ENCODE measurements at regions not wholly inside any gene's neighbourhood (a gene's known extent, or its start where the extent isn't known, plus 50 kb on each side); places are given as distances from the start of the nearest gene placed in this dataset.

DNA sequence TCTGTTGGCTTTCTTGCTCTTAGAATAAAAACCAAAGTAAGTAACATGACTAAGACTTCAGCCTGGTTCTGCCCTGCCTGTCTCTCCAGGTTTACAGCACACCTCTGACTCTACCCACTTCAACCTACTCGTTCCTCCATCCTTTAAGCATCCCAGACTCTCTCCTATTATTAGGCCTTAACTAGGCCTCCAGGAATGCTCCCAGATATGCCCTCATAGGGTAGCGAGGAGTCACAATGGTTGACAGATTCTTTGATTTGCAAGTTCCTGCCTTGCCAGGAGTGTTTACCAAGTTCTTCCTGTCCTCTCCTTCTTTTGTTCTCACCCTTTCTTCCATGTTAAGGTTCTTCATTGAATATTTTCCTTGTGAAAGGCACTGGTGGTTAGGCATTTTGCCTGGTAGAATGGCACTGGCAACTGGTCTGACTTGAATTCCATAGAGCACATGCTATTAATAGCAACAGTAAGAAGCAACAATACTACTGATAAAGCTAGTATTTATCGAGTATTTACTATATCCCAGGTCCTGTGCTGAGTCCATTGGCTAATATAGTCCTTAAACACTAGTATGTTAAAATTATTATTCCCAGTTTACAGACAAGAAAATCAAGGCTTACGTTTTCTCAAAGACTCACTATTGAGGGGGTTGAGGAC lies 327.9 kb upstream of the PRKCQ start:
- H3K4me1 Mint-ChIP-seq (ENCODE audit: low read depth), result no peaks in the 10 kb centered on the region
- no peaks in the 10 kb centered on the region for H3K27me3 Mint-ChIP-seq (ENCODE audit: low read depth)
- H3K4me3 Mint-ChIP-seq, result no peak overlapping the region
- no peaks in the 10 kb centered on the region for H3K36me3 Mint-ChIP-seq (ENCODE audit: insufficient read depth)
- peaks cover 21% of the 10 kb centered on the region for H3K9me3 Mint-ChIP-seq
- no peak for ATAC-seq
- no peak for DNase-seq

DNA sequence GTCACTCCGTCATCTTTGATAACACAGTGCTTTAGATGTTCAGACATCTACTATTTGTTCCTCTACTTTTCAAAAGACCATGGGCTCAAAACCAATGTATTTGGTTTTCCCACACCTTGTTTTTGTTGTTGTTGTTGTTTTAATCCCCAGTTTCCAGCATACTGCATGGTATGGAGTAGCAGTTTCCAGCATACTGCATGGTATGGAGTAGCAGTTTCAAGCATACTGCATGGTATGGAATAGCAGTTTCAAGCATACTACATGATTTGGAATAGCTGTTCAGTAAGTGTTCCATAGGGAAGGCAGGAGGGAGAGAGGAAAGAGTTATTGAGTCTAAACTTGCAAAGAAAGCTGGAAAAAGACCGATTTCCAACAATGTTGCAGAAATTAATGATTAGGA lies 314.3 kb upstream of the PRKCQ start:
- Mint-ChIP-seq H3K36me3 (ENCODE audit: insufficient read depth) (no peaks in the 10 kb centered on the region), H3K27me3 (ENCODE audit: low read depth) (peaks cover 4% of the 10 kb centered on the region), H3K4me1 (ENCODE audit: low read depth) (no peaks in the 10 kb centered on the region), H3K4me3 (no peak overlapping the region), H3K9me3 (no peaks in the 10 kb centered on the region)
- DNase-seq, result no peak
- no peak for ATAC-seq

DNA sequence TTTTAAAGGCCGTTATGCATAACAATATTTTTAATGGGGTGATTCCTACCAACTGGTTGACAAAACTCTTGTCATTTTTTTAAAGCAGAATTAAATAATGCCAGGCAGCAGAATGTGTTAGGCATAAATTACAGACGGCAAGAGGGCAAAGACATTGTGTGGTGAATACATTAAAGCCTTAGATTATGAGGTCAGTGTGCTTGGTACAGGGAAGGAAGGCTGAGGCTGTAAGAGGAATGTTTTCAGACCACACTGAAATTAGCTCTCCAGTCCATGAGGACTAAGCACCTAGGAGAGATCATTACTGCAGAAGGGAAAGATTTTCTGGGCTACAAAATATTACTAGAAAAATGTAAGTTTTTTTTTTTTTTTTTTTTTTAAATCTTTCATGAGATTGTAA lies 312.8 kb upstream of the PRKCQ start:
- ATAC-seq (no peak), DNase-seq (no peak)
- Mint-ChIP-seq H3K27me3 (ENCODE audit: low read depth) (peaks cover 4% of the 10 kb centered on the region), H3K9me3 (no peaks in the 10 kb centered on the region), H3K4me3 (no peak overlapping the region), H3K4me1 (ENCODE audit: low read depth) (no peaks in the 10 kb centered on the region), H3K36me3 (ENCODE audit: insufficient read depth) (no peaks in the 10 kb centered on the region)

DNA sequence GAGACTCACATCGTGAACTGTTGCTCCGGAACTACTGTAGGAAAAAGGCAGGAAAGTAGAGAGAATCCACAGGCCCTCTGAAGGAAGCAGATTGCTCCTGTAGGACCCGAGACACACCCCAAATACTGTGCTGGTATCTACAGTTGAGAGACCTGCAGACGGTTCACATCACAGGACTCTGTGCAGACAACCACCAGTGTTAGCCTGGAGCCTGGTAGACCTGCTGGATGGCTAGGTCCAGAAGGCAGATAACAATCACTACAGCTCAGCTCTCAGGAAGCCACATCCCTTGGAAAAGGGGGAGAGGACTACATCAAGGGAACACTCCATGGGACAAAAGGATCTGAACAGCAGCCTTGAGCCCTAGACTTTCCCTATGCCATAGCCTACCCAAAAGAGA lies 311.8 kb upstream of the PRKCQ start:
- no peak overlapping the region for H3K4me3 Mint-ChIP-seq
- no peaks in the 10 kb centered on the region for H3K9me3 Mint-ChIP-seq
- peaks cover 4% of the 10 kb centered on the region for H3K27me3 Mint-ChIP-seq (ENCODE audit: low read depth)
- ATAC-seq (no peak), DNase-seq (no peak)
- H3K4me1 Mint-ChIP-seq (ENCODE audit: low read depth), result no peaks in the 10 kb centered on the region
- no peaks in the 10 kb centered on the region for H3K36me3 Mint-ChIP-seq (ENCODE audit: insufficient read depth)

DNA sequence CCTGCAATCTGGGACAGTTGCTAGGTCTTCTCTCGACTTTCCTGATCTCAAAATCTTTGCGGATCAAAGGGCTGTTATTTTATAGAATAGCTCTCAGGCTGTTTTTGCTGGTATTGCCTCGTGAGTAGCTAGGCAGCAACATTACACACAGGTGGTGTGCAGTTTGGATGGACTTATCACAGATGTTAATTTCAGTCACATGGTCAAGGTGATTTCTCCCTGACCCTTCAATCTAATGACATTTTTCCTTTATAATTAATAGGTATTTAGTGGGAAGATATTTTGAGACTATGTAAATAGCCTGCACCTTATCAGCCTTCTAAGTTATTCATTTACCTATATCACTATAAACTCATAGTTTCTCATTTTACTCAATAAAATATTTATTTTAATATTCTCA lies 309.6 kb upstream of the PRKCQ start:
- no peaks in the 10 kb centered on the region for H3K9me3 Mint-ChIP-seq
- no peak for ATAC-seq
- no peak overlapping the region for H3K4me3 Mint-ChIP-seq
- no peak for DNase-seq
- H3K4me1 Mint-ChIP-seq (ENCODE audit: low read depth), result peaks cover 9% of the 10 kb centered on the region
- H3K27me3 Mint-ChIP-seq (ENCODE audit: low read depth), result no peaks in the 10 kb centered on the region
- no peaks in the 10 kb centered on the region for H3K36me3 Mint-ChIP-seq (ENCODE audit: insufficient read depth)

DNA sequence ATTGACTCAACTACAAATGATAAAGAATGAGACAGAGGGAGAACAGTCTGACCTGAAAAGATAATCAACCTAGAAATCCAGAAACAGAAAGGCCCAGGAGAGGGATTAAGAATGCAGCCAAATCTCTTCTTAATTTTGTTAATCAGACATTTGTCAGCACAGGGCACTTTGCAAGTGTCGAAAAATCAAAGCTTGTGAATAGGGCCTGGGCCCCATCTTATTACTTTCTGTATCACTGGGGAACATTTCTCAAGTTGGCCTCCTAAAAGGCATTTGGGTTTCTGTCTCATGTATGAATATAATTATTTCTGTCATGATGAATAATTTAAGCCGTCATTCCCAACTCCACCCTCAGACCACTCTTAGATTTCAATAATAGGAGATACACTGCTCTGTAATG lies 308.4 kb upstream of the PRKCQ start:
- H3K4me3 Mint-ChIP-seq, result no peak overlapping the region
- peaks cover 9% of the 10 kb centered on the region for H3K4me1 Mint-ChIP-seq (ENCODE audit: low read depth)
- no peaks in the 10 kb centered on the region for H3K9me3 Mint-ChIP-seq
- no peaks in the 10 kb centered on the region for H3K27me3 Mint-ChIP-seq (ENCODE audit: low read depth)
- ATAC-seq, result no peak
- no peaks in the 10 kb centered on the region for H3K36me3 Mint-ChIP-seq (ENCODE audit: insufficient read depth)
- DNase-seq, result no peak

DNA sequence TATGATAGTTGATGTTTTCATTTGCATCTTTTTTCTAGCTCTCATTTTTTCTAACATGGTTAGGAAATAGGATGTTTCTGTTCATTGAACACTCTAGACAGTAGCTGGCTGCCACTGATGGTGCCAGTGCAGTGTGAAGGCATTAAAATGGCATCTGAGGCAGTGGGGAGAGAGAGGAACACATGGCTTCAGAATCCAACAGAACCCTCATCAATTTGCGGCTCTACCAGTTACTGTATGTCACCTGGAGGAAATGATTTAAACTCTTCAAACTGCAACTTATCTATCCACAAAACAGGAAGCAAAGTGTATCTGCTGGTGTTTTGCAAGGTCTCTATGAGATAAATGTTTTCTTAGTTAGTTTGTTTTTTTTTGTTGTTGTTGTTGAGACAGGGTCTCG lies 305.2 kb upstream of the PRKCQ start:
- Mint-ChIP-seq H3K4me3 (no peak overlapping the region), H3K9me3 (no peaks in the 10 kb centered on the region), H3K27me3 (ENCODE audit: low read depth) (peaks cover 5% of the 10 kb centered on the region), H3K36me3 (ENCODE audit: insufficient read depth) (no peaks in the 10 kb centered on the region), H3K4me1 (ENCODE audit: low read depth) (peaks cover 9% of the 10 kb centered on the region)
- no peak for ATAC-seq
- DNase-seq, result no peak

DNA sequence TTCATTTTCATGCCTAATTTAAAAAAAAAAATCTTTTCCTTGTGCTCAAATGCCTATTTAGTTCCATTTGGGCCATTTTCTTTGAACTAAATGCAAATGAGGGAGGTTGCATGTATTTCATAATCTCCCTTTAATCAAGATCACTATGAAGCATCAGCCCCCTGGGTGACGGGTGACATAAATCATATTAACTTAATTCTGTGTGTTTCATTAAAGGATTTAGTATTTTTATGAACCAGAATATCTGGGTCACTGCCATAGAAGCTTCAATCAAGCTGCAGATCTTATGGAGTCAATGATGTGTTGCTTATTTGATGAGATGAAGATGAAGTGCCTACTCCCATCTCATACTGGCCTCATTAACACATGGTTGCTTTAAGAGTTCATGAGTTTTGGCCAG lies 301.9 kb upstream of the PRKCQ start:
- DNase-seq (no peak), ATAC-seq (no peak)
- H3K4me3 Mint-ChIP-seq, result no peak overlapping the region
- peaks cover 9% of the 10 kb centered on the region for H3K4me1 Mint-ChIP-seq (ENCODE audit: low read depth)
- no peaks in the 10 kb centered on the region for H3K36me3 Mint-ChIP-seq (ENCODE audit: insufficient read depth)
- no peaks in the 10 kb centered on the region for H3K9me3 Mint-ChIP-seq
- peaks cover 12% of the 10 kb centered on the region for H3K27me3 Mint-ChIP-seq (ENCODE audit: low read depth)

DNA sequence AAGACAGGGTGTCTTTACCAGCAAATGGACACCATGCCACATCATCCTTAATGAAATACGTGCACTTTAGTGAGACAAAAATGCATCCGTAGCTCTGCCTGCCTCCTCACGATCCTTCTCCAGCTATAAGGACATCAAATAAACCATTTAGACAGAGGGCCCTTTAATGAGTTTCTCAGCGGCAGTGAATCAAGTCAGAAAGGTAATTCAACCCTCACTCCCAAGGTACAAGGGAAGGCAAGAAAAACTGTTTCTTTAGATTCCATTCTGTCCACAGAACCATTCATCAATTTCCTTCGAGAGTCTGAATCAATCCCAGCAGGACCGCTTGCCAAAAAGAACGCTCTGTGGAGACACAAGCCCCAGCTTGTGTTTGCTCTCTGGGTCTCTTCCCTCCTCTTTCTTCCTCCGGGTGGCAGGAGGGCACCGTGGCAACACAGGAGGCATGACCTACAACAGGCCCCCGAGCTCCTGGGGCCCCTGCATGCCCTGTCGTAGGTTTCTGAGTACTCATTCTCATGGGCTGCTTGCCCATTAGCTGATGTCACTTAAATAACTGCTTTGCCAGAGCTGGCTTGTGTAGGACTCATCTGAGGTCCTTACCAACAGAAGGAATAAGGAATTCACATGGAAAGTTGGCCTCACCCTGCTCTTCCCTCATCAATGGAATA lies 297.8 kb upstream of the PRKCQ start:
- Mint-ChIP-seq H3K36me3 (ENCODE audit: insufficient read depth) (no peaks in the 10 kb centered on the region), H3K4me3 (no peak overlapping the region), H3K27me3 (ENCODE audit: low read depth) (peaks cover 26% of the 10 kb centered on the region), H3K9me3 (no peaks in the 10 kb centered on the region), H3K4me1 (ENCODE audit: low read depth) (no peaks in the 10 kb centered on the region)
- DNase-seq (no peak), ATAC-seq (no peak)

DNA sequence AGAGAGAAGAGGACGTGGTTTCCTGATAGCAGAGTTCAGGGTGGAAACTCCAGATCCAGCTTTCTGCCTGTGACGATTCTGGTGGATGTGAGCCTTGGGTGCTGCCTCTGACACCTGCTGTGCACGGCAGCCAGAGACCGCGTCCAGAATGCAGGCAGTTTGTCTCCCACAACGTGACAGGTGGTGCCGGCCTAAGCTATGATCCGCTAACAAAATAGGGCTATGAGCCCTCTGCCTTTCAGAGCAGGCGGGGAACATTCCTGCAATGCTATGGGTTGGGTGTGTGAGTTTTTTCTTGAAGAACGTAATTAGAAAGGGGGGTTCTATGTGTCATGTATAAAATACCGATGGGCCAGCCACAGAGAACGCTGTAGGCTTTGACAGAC lies 297.3 kb upstream of the PRKCQ start:
- no peaks in the 10 kb centered on the region for H3K9me3 Mint-ChIP-seq
- peaks cover 26% of the 10 kb centered on the region for H3K27me3 Mint-ChIP-seq (ENCODE audit: low read depth)
- no peaks in the 10 kb centered on the region for H3K36me3 Mint-ChIP-seq (ENCODE audit: insufficient read depth)
- no peak overlapping the region for H3K4me3 Mint-ChIP-seq
- no peak for ATAC-seq
- no peaks in the 10 kb centered on the region for H3K4me1 Mint-ChIP-seq (ENCODE audit: low read depth)
- DNase-seq, result no peak

DNA sequence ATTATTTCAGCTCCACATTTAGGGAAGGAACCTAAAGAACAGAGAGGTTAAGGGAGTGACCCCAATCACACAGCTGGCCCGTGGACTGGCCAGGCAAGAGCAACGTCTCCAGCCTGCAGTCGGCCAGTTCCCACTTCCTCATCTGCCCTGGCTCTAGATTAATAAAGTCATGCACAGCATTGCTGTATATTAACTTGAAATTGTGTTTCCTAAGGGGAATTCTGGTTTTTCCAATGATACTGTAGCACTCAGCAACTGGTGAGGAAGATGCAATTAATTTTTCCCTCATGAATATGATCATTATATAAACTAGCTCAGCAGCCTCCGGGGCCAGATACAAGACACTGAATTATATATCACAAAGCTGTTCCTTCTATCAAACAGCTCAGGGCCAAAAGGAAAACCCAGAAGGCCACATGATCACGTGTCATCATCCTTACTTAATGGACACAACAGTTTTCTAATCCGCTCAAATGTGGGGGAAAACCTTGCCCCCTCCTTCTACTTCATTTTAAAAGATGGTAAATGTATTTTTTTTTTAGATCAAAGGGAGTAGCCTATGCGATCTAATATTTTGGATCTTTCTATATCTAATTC lies 295.3 kb upstream of the PRKCQ start:
- DNase-seq, result no peak
- Mint-ChIP-seq H3K27me3 (ENCODE audit: low read depth) (peaks cover 33% of the 10 kb centered on the region), H3K36me3 (ENCODE audit: insufficient read depth) (no peaks in the 10 kb centered on the region), H3K4me3 (no peak overlapping the region), H3K9me3 (no peaks in the 10 kb centered on the region), H3K4me1 (ENCODE audit: low read depth) (no peaks in the 10 kb centered on the region)
- no peak for ATAC-seq

DNA sequence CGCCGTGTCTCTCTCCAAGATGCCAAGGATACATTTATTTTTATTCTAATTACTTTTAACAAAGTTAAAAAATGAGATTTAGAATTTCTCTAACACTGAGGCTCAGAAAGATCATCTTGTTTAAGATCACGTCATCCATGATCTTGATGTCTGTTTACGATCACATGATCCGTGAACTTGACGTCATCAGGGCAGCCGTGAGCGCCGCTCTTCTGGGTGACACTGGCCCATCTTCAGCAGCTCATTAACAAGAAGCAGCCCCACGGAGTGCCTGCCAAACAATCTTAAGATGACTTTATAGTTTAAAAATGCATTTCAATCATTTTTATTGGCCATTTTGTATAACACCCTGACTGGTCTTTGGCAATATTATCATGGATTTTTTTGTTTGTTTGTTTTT lies 291.1 kb upstream of the PRKCQ start:
- no peak for DNase-seq
- H3K36me3 Mint-ChIP-seq (ENCODE audit: insufficient read depth), result no peaks in the 10 kb centered on the region
- no peaks in the 10 kb centered on the region for H3K4me1 Mint-ChIP-seq (ENCODE audit: low read depth)
- H3K27me3 Mint-ChIP-seq (ENCODE audit: low read depth), result peaks cover 31% of the 10 kb centered on the region
- H3K9me3 Mint-ChIP-seq, result no peaks in the 10 kb centered on the region
- no peak overlapping the region for H3K4me3 Mint-ChIP-seq
- ATAC-seq, result no peak

DNA sequence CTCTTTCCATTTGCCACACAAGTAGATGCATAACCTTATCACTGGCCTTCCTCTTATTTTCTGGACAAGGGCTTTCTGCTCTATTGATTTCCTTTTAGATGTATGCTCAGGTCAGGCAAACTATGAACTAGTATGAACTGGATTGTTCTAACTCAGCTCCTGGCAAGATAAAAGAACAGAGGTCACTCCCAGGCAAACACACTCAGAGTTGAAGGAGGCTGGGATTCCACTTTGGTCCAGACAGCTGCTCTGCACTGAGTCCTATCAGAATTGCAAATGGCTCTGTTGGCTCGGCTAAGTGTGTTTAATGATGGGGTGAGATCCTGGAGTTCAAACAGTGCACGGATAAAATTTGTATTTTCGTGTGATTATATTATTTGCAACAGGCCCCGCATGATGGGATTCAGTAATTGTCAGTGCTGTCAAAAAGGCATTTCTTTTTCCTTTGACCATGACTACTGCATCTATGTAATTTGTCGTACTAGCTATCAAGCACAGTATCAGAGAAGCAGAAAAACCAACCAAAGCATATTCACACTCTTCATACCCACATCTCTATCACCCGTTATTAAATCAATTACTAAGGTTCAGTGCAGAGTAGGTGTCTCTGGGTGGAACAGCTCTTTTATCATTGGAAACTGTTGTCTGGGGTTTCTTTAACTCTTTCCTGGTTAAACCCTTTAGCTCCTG lies 288.1 kb upstream of the PRKCQ start:
- no peak overlapping the region for H3K4me3 Mint-ChIP-seq
- no peaks in the 10 kb centered on the region for H3K9me3 Mint-ChIP-seq
- no peaks in the 10 kb centered on the region for H3K36me3 Mint-ChIP-seq (ENCODE audit: insufficient read depth)
- H3K27me3 Mint-ChIP-seq (ENCODE audit: low read depth), result peaks cover 31% of the 10 kb centered on the region
- no peak for ATAC-seq
- no peaks in the 10 kb centered on the region for H3K4me1 Mint-ChIP-seq (ENCODE audit: low read depth)
- no peak for DNase-seq

DNA sequence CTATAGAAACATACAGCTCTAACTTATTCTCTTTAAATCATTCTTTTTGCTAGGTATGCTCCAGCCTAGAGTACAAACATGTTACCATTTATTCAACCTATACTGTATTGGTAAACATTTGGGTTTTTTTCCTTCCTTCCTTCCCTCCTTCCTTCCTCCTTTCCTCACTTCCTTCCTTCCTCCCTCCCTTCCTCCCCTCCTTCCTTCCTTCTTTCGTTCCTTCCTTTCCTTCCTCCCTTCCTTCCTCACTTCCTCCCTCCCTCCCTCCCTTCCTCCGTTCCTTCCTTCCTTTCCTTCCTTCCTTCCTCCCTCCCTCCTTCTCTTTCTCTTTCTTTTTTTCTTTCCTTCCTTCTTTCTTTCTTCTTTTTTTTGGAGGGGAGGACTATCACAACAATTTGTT lies 286.7 kb upstream of the PRKCQ start:
- Mint-ChIP-seq H3K4me3 (no peak overlapping the region), H3K27me3 (ENCODE audit: low read depth) (peaks cover 27% of the 10 kb centered on the region), H3K36me3 (ENCODE audit: insufficient read depth) (no peaks in the 10 kb centered on the region), H3K4me1 (ENCODE audit: low read depth) (no peaks in the 10 kb centered on the region), H3K9me3 (no peaks in the 10 kb centered on the region)
- no peak for DNase-seq
- ATAC-seq, result no peak

DNA sequence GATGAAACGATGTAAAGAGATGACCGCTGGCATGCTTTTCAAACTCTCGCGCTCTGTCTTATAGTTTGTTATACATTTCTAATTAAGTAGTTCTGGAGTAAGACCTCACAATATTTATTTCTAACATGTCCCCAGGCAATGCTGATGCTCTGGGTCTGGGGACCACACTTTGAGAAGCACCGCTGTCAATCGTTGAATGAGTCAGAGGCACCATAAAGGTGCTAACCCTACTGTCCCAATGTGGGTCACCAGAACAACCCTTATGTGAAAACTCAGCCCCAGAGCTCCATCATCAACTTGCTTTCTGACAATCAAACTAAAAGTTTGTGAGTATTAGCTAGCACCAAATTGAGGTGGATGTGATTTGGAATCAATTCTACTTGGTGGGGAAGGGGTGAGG lies 284.1 kb upstream of the PRKCQ start:
- Mint-ChIP-seq H3K4me1 (ENCODE audit: low read depth) (no peaks in the 10 kb centered on the region), H3K9me3 (no peaks in the 10 kb centered on the region), H3K4me3 (no peak overlapping the region), H3K36me3 (ENCODE audit: insufficient read depth) (no peaks in the 10 kb centered on the region), H3K27me3 (ENCODE audit: low read depth) (peaks cover 16% of the 10 kb centered on the region)
- DNase-seq, result no peak
- no peak for ATAC-seq
